ENCODE measurements at regions not wholly inside any gene's neighbourhood (a gene's known extent, or its start where the extent isn't known, plus 50 kb on each side); places are given as distances from the start of the nearest gene placed in this dataset.
"Not testable (repeated sequence)": the region's sequence is repeated elsewhere in the genome, so short reads cannot be mapped to it uniquely, and the experiment has no call there.

- DNase-seq (ENCODE audit: low read depth in 2 of 3, low spot score in 1 of 3) = no peak
These were observed 136.6 kb downstream of the MYCN start for GRCh38 chr2:16076911-16077310.

- DNase-seq (ENCODE audit: low read depth in 2 of 3, low spot score in 1 of 3) = no peak
These were observed 135.0 kb downstream of the MYCN start for GRCh38 chr2:16075045-16076012.

DNA sequence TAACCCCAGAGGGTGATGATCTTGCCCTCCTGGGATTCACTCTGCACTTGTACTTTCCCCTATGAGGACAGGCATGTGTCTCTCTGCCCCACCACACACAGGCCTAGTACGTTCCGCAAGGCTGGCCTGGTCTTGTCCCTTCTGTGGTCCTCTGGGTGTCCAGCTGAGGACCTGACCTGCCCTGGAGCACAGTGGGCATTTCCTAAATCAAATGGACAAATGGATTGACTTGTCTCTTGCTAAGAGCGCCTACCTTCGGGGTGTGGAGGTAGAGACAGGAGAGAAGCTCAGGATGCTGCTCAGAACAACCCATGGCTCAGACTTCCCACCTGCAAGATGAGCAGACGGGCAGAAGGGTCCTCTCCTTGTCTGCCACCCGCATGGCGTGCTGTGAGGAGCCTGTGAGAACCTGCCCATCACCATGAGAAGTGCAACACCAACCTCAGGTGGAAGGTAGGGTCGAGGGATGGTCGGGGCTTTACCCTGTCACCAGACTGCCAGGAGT, 133.6 kb downstream of the MYCN start:
- DNase-seq (ENCODE audit: low read depth in 2 of 3, low spot score in 1 of 3) = no peak

GRCh38 chr2:16073471-16073870, 133.1 kb downstream of the MYCN start:
- DNase-seq (ENCODE audit: low read depth in 2 of 3, low spot score in 1 of 3) = no peak

DNA sequence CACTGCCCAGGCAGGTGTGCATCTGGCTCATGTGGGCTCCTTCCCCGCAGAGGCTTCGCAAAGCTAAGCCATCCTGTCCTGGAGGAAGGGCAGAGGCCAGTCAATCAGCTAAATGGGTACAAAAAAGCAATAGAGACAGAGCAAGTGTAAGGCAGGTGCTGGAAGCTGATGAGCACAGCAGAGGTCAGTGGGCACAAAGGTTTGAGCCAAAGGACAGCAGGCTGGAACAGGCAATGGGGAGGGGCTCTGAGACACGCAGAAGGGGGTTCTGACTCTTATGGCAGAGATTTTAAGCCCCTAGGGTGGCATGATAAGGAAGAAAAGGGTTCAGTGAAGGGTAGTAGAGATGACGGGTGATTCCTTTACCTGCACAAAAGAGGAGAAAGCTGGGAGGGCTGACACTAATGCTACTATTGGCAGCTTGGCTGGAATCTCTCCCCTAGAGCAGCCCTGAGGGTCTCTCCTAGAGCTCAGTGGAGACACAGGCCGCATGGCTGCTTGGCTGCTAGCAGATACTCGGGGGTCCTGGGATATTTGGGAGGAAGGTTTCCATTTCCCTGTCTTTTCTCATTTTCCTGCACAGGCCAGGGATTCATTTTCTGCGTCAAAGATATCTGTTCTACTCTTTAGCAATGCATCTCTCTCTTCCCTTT, 132.4 kb downstream of the MYCN start:
- no peak for DNase-seq (ENCODE audit: low read depth in 2 of 3, low spot score in 1 of 3)

DNA sequence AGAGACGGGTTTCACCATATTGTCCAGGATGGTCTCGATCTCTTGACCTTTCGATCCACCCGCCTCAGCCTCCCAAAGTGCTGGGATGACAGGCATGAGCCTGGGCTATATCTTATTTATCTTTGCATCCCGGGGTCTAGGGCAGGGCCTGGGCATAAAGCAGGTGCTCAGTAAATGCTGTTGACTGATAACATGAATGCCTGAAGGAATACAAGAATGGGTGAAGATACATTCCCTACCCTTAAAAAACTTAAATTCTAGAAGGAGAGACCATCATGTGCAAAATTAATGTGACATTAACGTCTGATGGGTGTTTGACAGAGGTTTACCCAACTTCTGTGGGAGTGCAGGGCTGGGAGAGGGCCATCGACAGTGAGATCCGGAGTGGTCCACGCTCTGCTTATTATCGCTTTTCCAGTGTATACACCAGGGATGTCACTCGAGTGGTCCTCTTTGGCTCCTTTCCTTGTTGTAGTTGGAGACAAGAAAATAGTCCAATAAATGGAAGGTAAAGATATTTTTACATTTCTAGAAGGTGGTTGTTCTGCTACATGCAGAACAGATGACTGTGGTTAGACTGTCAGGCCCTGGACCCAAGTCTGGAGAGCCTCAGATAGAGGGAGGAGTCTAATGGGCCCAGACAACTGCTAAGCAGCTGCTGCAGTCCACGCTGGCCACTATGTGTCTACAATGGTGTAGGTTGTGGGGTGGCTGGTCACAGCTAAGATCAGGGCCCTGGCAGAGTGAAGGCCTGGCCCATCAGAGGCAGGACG, 131.7 kb downstream of the MYCN start:
- DNase-seq (ENCODE audit: low read depth in 2 of 3, low spot score in 1 of 3) = no peak

- DNase-seq (ENCODE audit: low read depth in 2 of 3, low spot score in 1 of 3) = no peak
These were observed 130.9 kb downstream of the MYCN start for GRCh38 chr2:16071039-16071864.

GRCh38 chr2:16070648-16070971, 130.3 kb downstream of the MYCN start:
- no peak for DNase-seq (ENCODE audit: low read depth in 2 of 3, low spot score in 1 of 3)

- DNase-seq (ENCODE audit: low read depth in 2 of 3, low spot score in 1 of 3) = no peak
These were observed 129.7 kb downstream of the MYCN start for GRCh38 chr2:16069933-16070647.

GRCh38 chr2:16069663-16069932, 129.2 kb downstream of the MYCN start:
- DNase-seq (ENCODE audit: low read depth in 2 of 3, low spot score in 1 of 3) = no peak

DNA sequence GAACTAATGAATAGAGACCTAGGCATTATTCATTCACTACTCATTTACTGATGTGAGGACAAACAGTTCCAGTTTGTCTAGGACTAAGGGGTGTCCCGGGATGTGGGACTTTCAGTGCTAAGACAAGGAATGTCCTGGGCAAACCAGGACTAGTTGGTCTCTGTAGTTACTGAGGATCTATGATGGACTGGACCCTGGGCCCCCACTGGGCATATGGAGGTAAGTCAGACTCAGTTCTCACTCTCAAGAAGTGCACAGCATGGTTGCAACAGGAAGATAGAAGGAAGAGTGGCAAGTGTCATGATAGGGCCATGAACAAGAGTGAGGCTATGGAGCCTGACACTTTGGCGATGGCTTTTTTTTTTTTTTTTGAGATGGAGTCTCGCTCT, 128.2 kb downstream of the MYCN start:
- no peak for DNase-seq (ENCODE audit: low read depth in 2 of 3, low spot score in 1 of 3)

- DNase-seq (ENCODE audit: low read depth in 2 of 3, low spot score in 1 of 3) = no peak
These were observed 127.7 kb downstream of the MYCN start for GRCh38 chr2:16067866-16068551.

- DNase-seq (ENCODE audit: low read depth in 2 of 3, low spot score in 1 of 3) = no peak
These were observed 127.1 kb downstream of the MYCN start for GRCh38 chr2:16067444-16067843.

- DNase-seq (ENCODE audit: low read depth in 2 of 3, low spot score in 1 of 3) = no peak
These were observed 126.7 kb downstream of the MYCN start for GRCh38 chr2:16067037-16067406.

GRCh38 chr2:16066261-16067036, 126.1 kb downstream of the MYCN start:
- DNase-seq (ENCODE audit: low read depth in 2 of 3, low spot score in 1 of 3) = no peak

DNA sequence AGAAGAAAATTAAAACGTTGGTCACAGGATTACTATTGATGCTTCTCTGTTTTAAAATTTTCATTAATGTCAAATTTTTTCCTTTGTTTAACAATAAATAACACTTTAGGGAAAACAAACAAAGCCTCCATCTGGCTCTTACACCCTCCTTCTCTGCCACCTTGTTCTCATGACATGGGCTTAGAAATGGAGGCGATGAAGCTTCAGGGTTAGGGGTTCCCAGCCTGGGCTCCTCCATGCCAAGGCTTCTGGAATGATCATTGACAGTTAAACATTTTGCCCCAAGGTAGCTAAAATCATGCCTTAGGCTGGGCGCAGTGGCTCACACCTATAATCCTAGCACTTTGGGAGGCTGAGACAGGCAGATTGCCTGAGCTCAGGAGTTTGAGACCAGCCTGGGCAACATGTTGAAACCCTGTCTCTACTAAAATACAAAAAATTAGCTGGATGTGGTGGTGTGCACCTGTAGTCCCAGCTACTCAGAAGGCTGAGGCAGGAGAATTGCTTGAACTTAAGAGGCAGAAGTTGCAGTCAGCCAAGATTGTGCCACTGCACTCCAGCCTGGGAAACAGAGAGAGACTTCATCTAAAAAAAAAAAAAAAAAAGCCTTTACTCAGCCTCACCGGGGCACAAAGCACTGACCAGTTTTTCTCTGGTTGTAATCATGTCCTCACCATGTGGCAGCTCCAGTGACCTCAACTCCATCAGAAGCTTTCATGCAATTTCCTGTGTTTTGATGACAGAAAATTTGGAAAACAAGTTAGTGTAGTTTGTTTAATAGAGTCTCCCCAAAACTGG, 125.1 kb downstream of the MYCN start:
- DNase-seq (ENCODE audit: low read depth in 2 of 3, low spot score in 1 of 3) = not testable (repeated sequence)

- DNase-seq (ENCODE audit: low read depth in 2 of 3, low spot score in 1 of 3) = no peak
These were observed 124.4 kb downstream of the MYCN start for GRCh38 chr2:16064745-16065144.

DNA sequence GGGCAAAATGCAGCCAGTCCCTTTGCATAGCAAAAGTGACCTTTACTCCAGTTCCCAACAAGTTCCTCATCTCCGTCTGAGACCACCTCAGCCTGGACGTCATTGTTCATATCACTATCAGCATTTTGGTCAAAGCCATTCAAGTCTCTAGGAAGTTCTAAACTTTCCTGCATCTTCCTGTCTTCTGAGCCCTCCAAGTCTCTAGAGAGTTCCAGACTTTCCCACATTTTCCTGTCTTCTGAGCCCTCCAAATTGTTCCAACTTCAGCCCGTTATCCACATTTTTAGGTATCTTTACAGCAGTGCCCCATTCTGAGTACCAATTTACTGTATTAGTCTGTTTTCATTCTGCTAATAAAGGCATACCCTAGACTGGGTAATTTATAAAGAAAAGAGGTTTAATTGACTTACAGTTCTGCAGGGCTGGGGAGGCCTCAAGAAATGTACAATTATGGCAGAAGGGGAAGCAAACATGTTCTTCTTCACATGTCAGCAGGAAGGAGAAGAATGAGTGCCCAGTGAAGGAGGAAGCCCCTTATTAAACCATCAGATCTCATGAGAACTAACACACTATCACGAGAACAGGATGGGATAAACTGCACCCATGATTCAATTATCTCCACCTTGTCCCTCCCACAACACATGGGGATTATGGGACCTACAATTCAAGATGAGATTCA, 123.7 kb downstream of the MYCN start:
- DNase-seq (ENCODE audit: low read depth in 2 of 3, low spot score in 1 of 3) = no peak
